GM12891 (cell line): ENCODE measurements at regions not wholly inside any gene's neighbourhood (a gene's known extent, or its start where the extent isn't known, plus 50 kb on each side); places are given as distances from the start of the nearest gene placed in this dataset.

Source experiments
- DNase-seq: peaks from one replicate; pipeline ENCODE4 v3.0.0; 2011; ENCODE audit warnings: low spot score; ENCODE audit not compliant: insufficient read length
- FAIRE-seq: peaks from 2 replicates; lab custom pipeline; 2011; peaks lifted over from hg19 to GRCh38; lab: Jason Lieb, UNC
- PAX5 ChIP-seq: IDR thresholded peaks from 2 replicates; pipeline ENCODE4 v1.6.1; 2011; ENCODE audit warnings: low read length, moderate library complexity, mild to moderate bottlenecking; ENCODE audit not compliant: insufficient read depth, severe bottlenecking
- POLR2A ChIP-seq: IDR thresholded peaks from 2 replicates; pipeline ENCODE4 v1.6.1; 2011; ENCODE audit warnings: low read depth, low read length, control low read depth
- POLR2AphosphoS5 ChIP-seq: IDR thresholded peaks from 2 replicates; pipeline ENCODE4 v1.6.1; 2011; ENCODE audit warnings: low read depth, low read length, control low read depth
- POU2F2 ChIP-seq: IDR thresholded peaks from 2 replicates; pipeline ENCODE4 v1.6.1; 2011; ENCODE audit warnings: low read depth, mild to moderate bottlenecking, control low read depth, low read length, moderate library complexity
- SPI1 ChIP-seq: IDR thresholded peaks from 2 replicates; pipeline ENCODE4 v1.6.1; 2011; ENCODE audit warnings: low read depth, low read length, control low read depth
- TAF1 ChIP-seq: IDR thresholded peaks from 2 replicates; pipeline ENCODE4 v1.6.1; 2011; ENCODE audit warnings: low read depth, low read length, control low read depth

DNA sequence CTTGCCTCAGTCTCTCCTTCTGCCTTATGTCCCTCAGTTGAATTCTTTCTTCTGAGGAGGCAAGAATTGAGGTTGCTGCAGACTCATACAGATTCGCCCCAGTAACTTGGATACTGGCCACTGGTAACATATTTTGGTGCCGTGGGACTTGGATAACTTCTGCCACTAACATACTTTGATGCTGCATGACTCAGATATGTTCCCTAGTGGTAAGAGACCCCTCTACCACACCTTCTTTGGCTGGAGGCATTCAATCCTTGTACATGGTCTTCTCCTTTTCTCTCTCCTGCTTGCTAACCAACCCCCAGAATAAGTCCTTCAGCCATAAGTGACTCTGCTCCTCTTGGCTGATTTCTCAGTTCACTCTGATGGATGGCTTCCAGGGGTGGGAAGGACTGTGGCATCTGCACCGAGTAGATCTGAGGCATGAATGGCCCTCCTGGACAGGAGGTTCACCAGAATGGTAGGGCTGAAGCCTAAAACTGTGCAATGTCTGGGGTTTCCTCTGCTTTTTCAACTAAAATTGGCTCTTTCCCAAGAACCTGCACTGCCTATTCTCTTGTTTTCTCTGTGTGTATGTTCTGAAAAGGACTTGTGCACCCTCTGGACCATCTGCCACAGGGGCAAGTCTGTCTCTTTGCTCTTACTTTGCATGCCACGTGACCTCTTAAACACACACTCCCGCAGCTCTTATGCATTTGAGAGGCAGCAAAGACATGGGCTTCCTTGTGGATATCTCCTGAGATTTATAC, 55.5 kb upstream of the FSTL1 start:
- DNase-seq: no peak
- TF ChIP-seq PAX5: no peak
- no peak for TF ChIP-seq POLR2A
- no peak for TF ChIP-seq TAF1
- no peak for TF ChIP-seq POLR2AphosphoS5
- TF ChIP-seq POU2F2: no peak
- no peak for TF ChIP-seq SPI1
- FAIRE-seq: no peak

DNA sequence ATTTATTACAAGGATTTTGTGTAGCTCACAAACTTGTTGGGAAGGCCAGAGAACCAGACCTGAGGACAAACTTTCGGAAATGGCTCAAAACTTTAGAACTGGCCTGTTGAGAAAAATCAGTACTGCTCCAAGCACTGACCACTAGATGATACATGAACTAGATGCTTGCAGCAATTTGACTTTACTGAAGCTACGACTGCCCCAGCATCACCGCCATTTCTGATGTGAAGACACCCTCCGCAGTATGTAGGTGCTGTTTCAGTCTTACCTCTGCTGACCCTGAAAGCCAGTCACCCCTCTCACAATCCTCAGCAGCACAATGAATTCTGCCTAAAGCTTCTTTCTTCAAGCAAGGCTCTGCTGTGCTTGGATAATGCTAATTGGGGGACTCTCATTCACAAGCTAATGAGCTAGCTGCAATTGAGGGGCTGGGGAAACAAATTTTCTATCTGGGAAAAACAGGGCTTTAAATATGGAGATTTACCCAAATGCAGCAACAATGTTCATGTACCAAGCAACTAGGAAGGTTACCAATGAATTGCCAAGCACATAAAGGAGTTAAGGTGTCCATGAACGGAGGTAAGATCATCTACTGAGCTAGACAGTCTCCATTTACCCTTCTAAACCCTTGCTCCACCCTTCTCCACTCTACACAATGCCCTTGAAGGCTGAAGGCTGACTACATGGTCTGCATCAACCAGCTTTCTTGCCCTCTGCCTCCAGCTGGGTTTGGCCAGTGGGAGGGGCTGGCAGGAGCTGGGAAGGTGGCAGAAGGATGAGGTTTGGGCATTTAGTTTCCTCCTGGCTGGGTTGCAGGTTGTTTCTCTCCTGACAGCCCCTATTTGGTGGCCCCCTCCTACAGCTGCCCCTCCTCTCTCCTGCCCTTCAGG, 53.2 kb upstream of the FSTL1 start:
- no peak for FAIRE-seq
- TF ChIP-seq TAF1: no peak
- TF ChIP-seq SPI1: no peak
- no peak for TF ChIP-seq POU2F2
- TF ChIP-seq PAX5: no peak
- TF ChIP-seq POLR2AphosphoS5: no peak
- TF ChIP-seq POLR2A: no peak
- DNase-seq: no peak

GRCh38 chr3:120502116-120502515, 51.3 kb upstream of the FSTL1 start:
- no peak for TF ChIP-seq TAF1
- TF ChIP-seq POLR2A: no peak
- TF ChIP-seq POU2F2: no peak
- TF ChIP-seq POLR2AphosphoS5: no peak
- TF ChIP-seq SPI1: no peak
- no peak for TF ChIP-seq PAX5
- DNase-seq (no peak), FAIRE-seq (no peak)
